ENCODE measurements at regions not wholly inside any gene's neighbourhood (a gene's known extent, or its start where the extent isn't known, plus 50 kb on each side); places are given as distances from the start of the nearest gene placed in this dataset.

- Histone ChIP-seq H3K79me2 (ENCODE audit: control insufficient read depth, insufficient read depth, low read length) (no peaks in the 10 kb centered on the region), H3K4me2 (ENCODE audit: insufficient read depth, low read length) (no peak overlapping the region), H3K4me3 (no peak overlapping the region), H3K36me3 (ENCODE audit: control insufficient read depth, insufficient read depth, low read length) (no peaks in the 10 kb centered on the region), H4K20me1 (replicated peaks; ENCODE audit: control insufficient read depth, insufficient read depth, low read length) (no peaks in the 10 kb centered on the region), H3K9me1 (ENCODE audit: control insufficient read depth, insufficient read depth, low read length) (no peaks in the 10 kb centered on the region), H2AFZ (ENCODE audit: low read depth, low read length) (no peak overlapping the region), H3K9ac (ENCODE audit: insufficient read depth in 1 of 2, low read depth in 2 of 2, low read length in 2 of 2) (no peak overlapping the region), H3K27ac (ENCODE audit: extremely low read depth, low read depth, low read length) (no peak overlapping the region), H3K27me3 (ENCODE audit: control insufficient read depth in 2 of 2, insufficient read depth in 2 of 2, low read length in 2 of 2) (no peaks in the 10 kb centered on the region; a peak in 1 of 5 replicates), H3K9me3 (replicated peaks; ENCODE audit: control insufficient read depth, insufficient read depth, low read depth, low read length) (no peaks in the 10 kb centered on the region), H3K4me1 (replicated peaks in 1 of 2; ENCODE audit: control insufficient read depth in 2 of 2, insufficient read depth in 2 of 2, low read length in 2 of 2) (no peaks in the 10 kb centered on the region)
- TF ChIP-seq TSC22D4 (tag; IDR thresholded peaks at IDR 0.05) = no peak
- no peak for TF ChIP-seq RFX7 (CRISPR knock-in tag; IDR thresholded peaks at IDR 0.05)
- TF ChIP-seq EWSR1 (IDR thresholded peaks at IDR 0.05; ENCODE audit: borderline replicate concordance, low read depth, partially characterized antibody) = no peak
- peak; percentile 53; the same call in 1 of the 2 replicates for TF ChIP-seq ZBTB40 (IDR thresholded peaks at IDR 0.05)
- TF ChIP-seq ZBTB40 (CRISPR knock-in tag; IDR thresholded peaks at IDR 0.05) = no peak
- no TSS peak for BruUV-seq (replicated peaks)
- intact Hi-C loops (cut with micrococcal nuclease) = no loop called here
- FAIRE-seq = no peak
- POLR2A ChIA-PET = interaction anchor here (1.0 kb wide), 1 partner anchor 16 kb away, joined by 3 read pairs; no protein-coding TSS in a partner anchor
- CTCF ChIA-PET (ENCODE audit: low intra/inter-chr PET ratio) = no interaction called here
- 0% methylated on average over 4 of the region's 4 CpGs for WGBS (ENCODE audit: insufficient coverage, low coverage, missing lambda C conversion rate)
- no peak for ATAC-seq
- no peak for DNase-seq (ENCODE audit: extremely low read depth in 1 of 4, low spot score in 3 of 4)
- in situ Hi-C loops (cut with MboI) = no loop called here
These were observed 58.9 kb upstream of the MAGI1 start for GRCh38 chr3:66097647-66098046.
